HCT116 (cell line): ENCODE measurements at regions not wholly inside any gene's neighbourhood (a gene's known extent, or its start where the extent isn't known, plus 50 kb on each side); places are given as distances from the start of the nearest gene placed in this dataset.

Experiments used
- ATAC-seq: fragments of 200-7000 bp; cut with Tn5 transposase; 2 replicates; pipeline ENCODE4 v1.9.1; 2020; ENCODE audit warnings: mild to moderate bottlenecking, moderate library complexity
- BruUV-seq: library from RNA; stranded (reverse); fragments of 400-500 nt; replicated peaks from 2 replicates; lab custom pipeline; 2021; lab: Mats Ljungman, UMichigan
- CTCF ChIA-PET: fragments of 300-600 bp; sonication (Branson Sonifier 250); formaldehyde crosslinking; loops from one replicate; lab custom pipeline; 2021; ENCODE audit warnings: antibody characterized with exemption; lab: Charles Lee
- POLR2A ChIA-PET: fragments of 300-600, 350-600 bp; sonication (Branson Sonifier 250); formaldehyde crosslinking; loops from one replicate; lab custom pipeline; 2021; ENCODE audit warnings: antibody characterized with exemption; lab: Charles Lee
- RAD21 ChIA-PET, 2 experiments: fragments of 300-600 bp; sonication (Branson Sonifier 250); formaldehyde crosslinking; loops; one replicate each; lab custom pipeline; 2023; ENCODE audit warnings: low total read pairs in 2 of 2; ENCODE audit not compliant: uncharacterized antibody in 2 of 2, unreplicated experiment in 2 of 2, low non-redundant PET in 1 of 2; lab: Charles Lee
- DNase-seq: peaks from one replicate; pipeline ENCODE4 v3.0.0-alpha.2; 2010; ENCODE audit warnings: low read depth, low spot score
- H2AFZ ChIP-seq: fragments of 200-600 bp; shearing (Covaris generic), sonication (generic); 2 replicates; pipeline ENCODE4 v1.6.1; 2017; ENCODE audit warnings: low read depth, mixed run types, mixed read lengths, antibody characterized with exemption, low read length; ENCODE audit not compliant: poor library complexity, severe bottlenecking
- H3K27ac ChIP-seq: 2 replicates; pipeline ENCODE4 v1.5.1; 2012; ENCODE audit warnings: low read depth, low read length
- H3K27me3 ChIP-seq: fragments of 200-600 bp; sonication (generic); 2 replicates; pipeline ENCODE4 v1.6.1; 2016; ENCODE audit warnings: mixed run types, low read length, mixed read lengths; ENCODE audit not compliant: insufficient read depth
- H3K36me3 ChIP-seq, 2 experiments: fragments of 200-500 bp in 1 of 2; fragments of 200-600 bp in 1 of 2; sonication (Bioruptor generic) in 1 of 2; sonication (generic) in 1 of 2; 2 replicates each; pipeline versions ENCODE4 v1.5.1 to v1.6.1; 2014 to 2016; ENCODE audit warnings: low read length in 2 of 2, inconsistent platforms in 1 of 2, mixed read lengths in 1 of 2, mixed run types in 1 of 2; ENCODE audit not compliant: insufficient read depth in 2 of 2, control insufficient read depth in 1 of 2
- H3K4me1 ChIP-seq, 2 experiments: fragments of 200-600 bp in 1 of 2; sonication (generic) in 1 of 2; 2 replicates each; pipeline versions ENCODE4 v1.5.1 to v1.6.1; 2012 to 2017; ENCODE audit warnings: low read length in 2 of 2, inconsistent platforms in 1 of 2, mild to moderate bottlenecking in 1 of 2, mixed read lengths in 1 of 2, mixed run types in 1 of 2, moderate library complexity in 1 of 2; ENCODE audit not compliant: insufficient read depth in 2 of 2, control insufficient read depth in 1 of 2
- H3K4me2 ChIP-seq: fragments of 200-600 bp; sonication (generic); 2 replicates; pipeline ENCODE4 v1.6.1; 2017; ENCODE audit warnings: mixed run types, low read length, mixed read lengths
- H3K4me3 ChIP-seq, 2 experiments: fragments of 200-600 bp in 1 of 2; sonication (generic) in 1 of 2; replicated peaks in 1 of 2; 2 replicates each; pipeline ENCODE4 v1.5.1; 2011 to 2016; ENCODE audit warnings: low read length in 2 of 2, control low read depth in 1 of 2, low read depth in 1 of 2, mild to moderate bottlenecking in 1 of 2, mixed read lengths in 1 of 2, mixed run types in 1 of 2
- H3K79me2 ChIP-seq: fragments of 200-600 bp; sonication (generic); 2 replicates; pipeline ENCODE4 v1.6.1; 2017; ENCODE audit warnings: mild to moderate bottlenecking, mixed run types, low read length, moderate library complexity, mixed read lengths; ENCODE audit not compliant: insufficient read depth
- H3K9ac ChIP-seq: fragments of 200-600 bp; sonication (generic); 2 replicates; pipeline ENCODE4 v1.6.1; 2016; ENCODE audit warnings: low read length, mixed read lengths
- H3K9me2 ChIP-seq: fragments of 200-600 bp; sonication (generic), shearing (Covaris generic); 2 replicates; pipeline ENCODE4 v1.6.1; 2017; ENCODE audit warnings: mixed run types, mild to moderate bottlenecking, moderate library complexity; ENCODE audit not compliant: insufficient read depth
- H3K9me3 ChIP-seq, 2 experiments: fragments of 200-500 bp in 1 of 2; fragments of 200-600 bp in 1 of 2; sonication (Bioruptor generic) in 1 of 2; sonication (generic) in 1 of 2; 2 replicates each; pipeline ENCODE4 v1.6.1; 2014 to 2017; ENCODE audit warnings: low read length in 2 of 2, mixed read lengths in 2 of 2, inconsistent platforms in 1 of 2, low read depth in 1 of 2, mild to moderate bottlenecking in 1 of 2, mixed run types in 1 of 2, moderate library complexity in 1 of 2; ENCODE audit not compliant: control insufficient read depth in 1 of 2, insufficient read depth in 1 of 2
- H4K20me1 ChIP-seq: fragments of 200-600 bp; sonication (generic), shearing (Covaris generic); 2 replicates; pipeline ENCODE4 v1.6.1; 2017; ENCODE audit warnings: mixed run types, mild to moderate bottlenecking, moderate library complexity; ENCODE audit not compliant: insufficient read depth
- CEBPB ChIP-seq: IDR thresholded peaks from 2 replicates; pipeline ENCODE4 v1.6.1; 2012; ENCODE audit warnings: low read depth
- ELF1 ChIP-seq: IDR thresholded peaks from 2 replicates; pipeline ENCODE4 v1.6.1; 2012; ENCODE audit warnings: low read depth, borderline replicate concordance
- EZH2phosphoT487 ChIP-seq: fragments of 200-600 bp; IDR thresholded peaks from 2 replicates; pipeline ENCODE4 v1.6.1; 2018; ENCODE audit warnings: antibody characterized with exemption, borderline replicate concordance
- JUND ChIP-seq: IDR thresholded peaks from 2 replicates; pipeline ENCODE4 v1.6.1; 2012
- POLR2A ChIP-seq: IDR thresholded peaks from 2 replicates; pipeline ENCODE4 v1.7.0; 2011; ENCODE audit warnings: borderline replicate concordance; ENCODE audit not compliant: insufficient read depth, insufficient read length; ENCODE audit errors: extremely low read depth
- POLR2AphosphoS5 ChIP-seq: IDR thresholded peaks from 2 replicates; pipeline ENCODE4 v1.6.1; 2011; ENCODE audit warnings: mild to moderate bottlenecking, low read depth, low read length, moderate library complexity
- RAD21 ChIP-seq: IDR thresholded peaks from 2 replicates; pipeline ENCODE4 v1.6.1; 2012; ENCODE audit warnings: low read depth, mild to moderate bottlenecking
- SIN3A ChIP-seq: IDR thresholded peaks from 2 replicates; pipeline ENCODE4 v1.6.1; 2012; ENCODE audit warnings: low read depth
- SP1 ChIP-seq: IDR thresholded peaks from 2 replicates; pipeline ENCODE4 v1.6.1; 2012; ENCODE audit warnings: low read depth
- SRF ChIP-seq: IDR thresholded peaks from 2 replicates; pipeline ENCODE4 v1.6.1; 2012; ENCODE audit warnings: low read depth
- TCF7L2 ChIP-seq: IDR thresholded peaks from 2 replicates; pipeline ENCODE4 v1.7.0; 2011; ENCODE audit warnings: borderline replicate concordance, inconsistent platforms; ENCODE audit not compliant: insufficient read depth, insufficient read length; ENCODE audit errors: extremely low read depth
- YY1 ChIP-seq: IDR thresholded peaks from 2 replicates; pipeline ENCODE4 v1.6.1; 2011; ENCODE audit warnings: low read length, low read depth, moderate library complexity, mild to moderate bottlenecking; ENCODE audit not compliant: insufficient replicate concordance; ENCODE audit errors: extremely low read depth
- ZFX ChIP-seq: fragments of 450-650 bp; IDR thresholded peaks from 2 replicates; pipeline ENCODE4 v1.6.1; 2017
- ZNF274 ChIP-seq: fragments of 200-500 bp; sonication (Bioruptor generic); IDR thresholded peaks from 2 replicates; pipeline ENCODE4 v1.6.1; 2014; ENCODE audit warnings: mild to moderate bottlenecking, low read depth, low read length, inconsistent platforms
- intact Hi-C: fragments of 100-400 bp; cut with micrococcal nuclease; formaldehyde crosslinking; loops from 2 replicates; pipeline ENCODE4 v1.10.0; 2022
- TF ChIP-seq, protein P1 (sequence below): IDR thresholded peaks from 2 replicates; pipeline ENCODE4 v1.6.1; 2012
- TF ChIP-seq, protein P2 (sequence below): IDR thresholded peaks from 2 replicates; pipeline ENCODE4 v1.6.1; 2012; ENCODE audit warnings: low read depth
- TF ChIP-seq, protein P3 (sequence below): IDR thresholded peaks from 2 replicates; pipeline ENCODE4 v1.6.1; 2012
- TF ChIP-seq, protein P4 (sequence below), 3 experiments: fragments of 200-600 bp in 1 of 3; sonication (generic) in 1 of 3; IDR thresholded peaks in 2 of 3; conservative IDR thresholded peaks in 1 of 3; 2 replicates each; pipeline ENCODE4 v1.5.1; 2012 to 2017; ENCODE audit warnings: low read depth in 2 of 3, low read length in 2 of 3, antibody characterized with exemption in 1 of 3, borderline replicate concordance in 1 of 3, control low read depth in 1 of 3, mild to moderate bottlenecking in 1 of 3, mixed read lengths in 1 of 3, mixed run types in 1 of 3, moderate library complexity in 1 of 3; ENCODE audit not compliant: insufficient read depth in 1 of 3
- TF ChIP-seq, protein P5 (sequence below): IDR thresholded peaks from 2 replicates; pipeline ENCODE4 v1.6.1; 2011; ENCODE audit warnings: mild to moderate bottlenecking, low read length, moderate library complexity; ENCODE audit not compliant: insufficient replicate concordance; ENCODE audit errors: extremely low read depth

DNA sequence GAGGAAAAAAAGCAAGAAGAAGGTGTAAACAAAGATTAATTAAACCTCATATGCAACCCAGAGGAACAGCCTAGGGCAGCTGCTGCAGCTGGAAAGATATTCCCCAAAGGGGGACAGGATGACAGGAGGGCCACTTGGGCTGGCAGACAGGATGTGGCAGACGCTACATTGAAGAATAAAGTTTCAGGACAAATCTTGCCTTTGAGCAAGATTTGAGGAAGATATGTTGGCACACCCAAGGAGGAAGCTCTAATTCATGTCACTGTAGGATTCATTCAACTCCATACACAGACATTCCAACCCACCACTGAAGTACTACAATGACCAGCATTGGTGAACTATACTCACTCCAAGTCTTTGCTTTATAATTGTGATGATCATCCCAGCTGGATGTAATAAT, 504.0 kb downstream of the SHQ1 start:
- H3K9ac ChIP-seq = no peak overlapping the region
- no peak for DNase-seq
- no peaks in the 10 kb centered on the region for H3K79me2 ChIP-seq
- BruUV-seq = no TSS peak
- CTCF ChIA-PET = no interaction called here
- H3K4me2 ChIP-seq = no peak overlapping the region
- TF ChIP-seq ZNF274 (no peak), CEBPB (no peak), EZH2phosphoT487 (no peak), SRF (no peak), YY1 (no peak), SIN3A (no peak), ZFX (no peak), JUND (no peak), SP1 (no peak), ELF1 (no peak), POLR2AphosphoS5 (no peak), POLR2A (no peak), TCF7L2 (no peak), RAD21 (no peak)
- TF ChIP-seq, protein P1, sequence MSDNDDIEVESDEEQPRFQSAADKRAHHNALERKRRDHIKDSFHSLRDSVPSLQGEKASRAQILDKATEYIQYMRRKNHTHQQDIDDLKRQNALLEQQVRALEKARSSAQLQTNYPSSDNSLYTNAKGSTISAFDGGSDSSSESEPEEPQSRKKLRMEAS = no peak
- TF ChIP-seq, protein P2, sequence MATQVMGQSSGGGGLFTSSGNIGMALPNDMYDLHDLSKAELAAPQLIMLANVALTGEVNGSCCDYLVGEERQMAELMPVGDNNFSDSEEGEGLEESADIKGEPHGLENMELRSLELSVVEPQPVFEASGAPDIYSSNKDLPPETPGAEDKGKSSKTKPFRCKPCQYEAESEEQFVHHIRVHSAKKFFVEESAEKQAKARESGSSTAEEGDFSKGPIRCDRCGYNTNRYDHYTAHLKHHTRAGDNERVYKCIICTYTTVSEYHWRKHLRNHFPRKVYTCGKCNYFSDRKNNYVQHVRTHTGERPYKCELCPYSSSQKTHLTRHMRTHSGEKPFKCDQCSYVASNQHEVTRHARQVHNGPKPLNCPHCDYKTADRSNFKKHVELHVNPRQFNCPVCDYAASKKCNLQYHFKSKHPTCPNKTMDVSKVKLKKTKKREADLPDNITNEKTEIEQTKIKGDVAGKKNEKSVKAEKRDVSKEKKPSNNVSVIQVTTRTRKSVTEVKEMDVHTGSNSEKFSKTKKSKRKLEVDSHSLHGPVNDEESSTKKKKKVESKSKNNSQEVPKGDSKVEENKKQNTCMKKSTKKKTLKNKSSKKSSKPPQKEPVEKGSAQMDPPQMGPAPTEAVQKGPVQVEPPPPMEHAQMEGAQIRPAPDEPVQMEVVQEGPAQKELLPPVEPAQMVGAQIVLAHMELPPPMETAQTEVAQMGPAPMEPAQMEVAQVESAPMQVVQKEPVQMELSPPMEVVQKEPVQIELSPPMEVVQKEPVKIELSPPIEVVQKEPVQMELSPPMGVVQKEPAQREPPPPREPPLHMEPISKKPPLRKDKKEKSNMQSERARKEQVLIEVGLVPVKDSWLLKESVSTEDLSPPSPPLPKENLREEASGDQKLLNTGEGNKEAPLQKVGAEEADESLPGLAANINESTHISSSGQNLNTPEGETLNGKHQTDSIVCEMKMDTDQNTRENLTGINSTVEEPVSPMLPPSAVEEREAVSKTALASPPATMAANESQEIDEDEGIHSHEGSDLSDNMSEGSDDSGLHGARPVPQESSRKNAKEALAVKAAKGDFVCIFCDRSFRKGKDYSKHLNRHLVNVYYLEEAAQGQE = no peak
- TF ChIP-seq, protein P3, sequence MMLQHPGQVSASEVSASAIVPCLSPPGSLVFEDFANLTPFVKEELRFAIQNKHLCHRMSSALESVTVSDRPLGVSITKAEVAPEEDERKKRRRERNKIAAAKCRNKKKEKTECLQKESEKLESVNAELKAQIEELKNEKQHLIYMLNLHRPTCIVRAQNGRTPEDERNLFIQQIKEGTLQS = no peak
- TF ChIP-seq, protein P4, sequence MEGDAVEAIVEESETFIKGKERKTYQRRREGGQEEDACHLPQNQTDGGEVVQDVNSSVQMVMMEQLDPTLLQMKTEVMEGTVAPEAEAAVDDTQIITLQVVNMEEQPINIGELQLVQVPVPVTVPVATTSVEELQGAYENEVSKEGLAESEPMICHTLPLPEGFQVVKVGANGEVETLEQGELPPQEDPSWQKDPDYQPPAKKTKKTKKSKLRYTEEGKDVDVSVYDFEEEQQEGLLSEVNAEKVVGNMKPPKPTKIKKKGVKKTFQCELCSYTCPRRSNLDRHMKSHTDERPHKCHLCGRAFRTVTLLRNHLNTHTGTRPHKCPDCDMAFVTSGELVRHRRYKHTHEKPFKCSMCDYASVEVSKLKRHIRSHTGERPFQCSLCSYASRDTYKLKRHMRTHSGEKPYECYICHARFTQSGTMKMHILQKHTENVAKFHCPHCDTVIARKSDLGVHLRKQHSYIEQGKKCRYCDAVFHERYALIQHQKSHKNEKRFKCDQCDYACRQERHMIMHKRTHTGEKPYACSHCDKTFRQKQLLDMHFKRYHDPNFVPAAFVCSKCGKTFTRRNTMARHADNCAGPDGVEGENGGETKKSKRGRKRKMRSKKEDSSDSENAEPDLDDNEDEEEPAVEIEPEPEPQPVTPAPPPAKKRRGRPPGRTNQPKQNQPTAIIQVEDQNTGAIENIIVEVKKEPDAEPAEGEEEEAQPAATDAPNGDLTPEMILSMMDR (IDR thresholded peaks at IDR 0.05 in 2 of 3, conservative IDR thresholded peaks at IDR 0.05 in 1 of 3; ENCODE audit: borderline replicate concordance in 1 of 3, insufficient read depth in 1 of 3, low read depth in 2 of 3, low read length in 2 of 3) = no peak
- TF ChIP-seq, protein P5, sequence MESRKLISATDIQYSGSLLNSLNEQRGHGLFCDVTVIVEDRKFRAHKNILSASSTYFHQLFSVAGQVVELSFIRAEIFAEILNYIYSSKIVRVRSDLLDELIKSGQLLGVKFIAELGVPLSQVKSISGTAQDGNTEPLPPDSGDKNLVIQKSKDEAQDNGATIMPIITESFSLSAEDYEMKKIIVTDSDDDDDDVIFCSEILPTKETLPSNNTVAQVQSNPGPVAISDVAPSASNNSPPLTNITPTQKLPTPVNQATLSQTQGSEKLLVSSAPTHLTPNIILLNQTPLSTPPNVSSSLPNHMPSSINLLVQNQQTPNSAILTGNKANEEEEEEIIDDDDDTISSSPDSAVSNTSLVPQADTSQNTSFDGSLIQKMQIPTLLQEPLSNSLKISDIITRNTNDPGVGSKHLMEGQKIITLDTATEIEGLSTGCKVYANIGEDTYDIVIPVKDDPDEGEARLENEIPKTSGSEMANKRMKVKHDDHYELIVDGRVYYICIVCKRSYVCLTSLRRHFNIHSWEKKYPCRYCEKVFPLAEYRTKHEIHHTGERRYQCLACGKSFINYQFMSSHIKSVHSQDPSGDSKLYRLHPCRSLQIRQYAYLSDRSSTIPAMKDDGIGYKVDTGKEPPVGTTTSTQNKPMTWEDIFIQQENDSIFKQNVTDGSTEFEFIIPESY = no peak
- TF ChIP-seq, all 23 proteins: peak for 0
- no peaks in the 10 kb centered on the region for H3K27me3 ChIP-seq
- no peak for ATAC-seq
- no peaks in the 10 kb centered on the region for H3K36me3 ChIP-seq
- H3K4me3 ChIP-seq = no peak overlapping the region
- H3K4me1 ChIP-seq = peaks cover 5 to 34% of the 10 kb centered on the region in 2 experiments; a peak in 3 of 4 replicates
- H3K27ac ChIP-seq = no peak overlapping the region
- POLR2A ChIA-PET = no interaction called here
- RAD21 ChIA-PET = no interaction called here
- no peaks in the 10 kb centered on the region for H4K20me1 ChIP-seq
- no peaks in the 10 kb centered on the region for H3K9me3 ChIP-seq
- intact Hi-C loops = no loop called here
- H2AFZ ChIP-seq = no peak overlapping the region
- no peaks in the 10 kb centered on the region for H3K9me2 ChIP-seq
